WERI-Rb-1 (cell line): ENCODE measurements at regions not wholly inside any gene's neighbourhood (a gene's known extent, or its start where the extent isn't known, plus 50 kb on each side); places are given as distances from the start of the nearest gene placed in this dataset.

Experiments
- DNase-seq: peaks from one replicate; pipeline ENCODE4 v3.0.0-alpha.2; 2020
- H3K27ac ChIP-seq: fragments of 250-450 bp; sonication (Bioruptor Pico); 2 replicates; pipeline ENCODE4 v1.5.1; 2020; ENCODE audit warnings: mild to moderate bottlenecking, moderate library complexity
- H3K27me3 ChIP-seq: fragments of 250-450 bp; sonication (Bioruptor Pico); 2 replicates; pipeline ENCODE4 v1.5.1; 2021; ENCODE audit warnings: mild to moderate bottlenecking, low read depth, moderate library complexity; ENCODE audit not compliant: insufficient read depth, severe bottlenecking
- H3K36me3 ChIP-seq: fragments of 250-450 bp; sonication (Bioruptor Pico); 2 replicates; pipeline ENCODE4 v1.5.1; 2020; ENCODE audit warnings: mild to moderate bottlenecking, moderate library complexity
- H3K4me3 ChIP-seq: 2 replicates; pipeline ENCODE4 v1.5.1; 2011; ENCODE audit warnings: low read depth, mild to moderate bottlenecking, control low read depth, low read length
- H3K9me3 ChIP-seq: fragments of 250-450 bp; sonication (Bioruptor Pico); 2 replicates; pipeline ENCODE4 v1.5.1; 2021; ENCODE audit warnings: mild to moderate bottlenecking, moderate library complexity; ENCODE audit not compliant: severe bottlenecking
- CTCF ChIP-seq: IDR thresholded peaks from 2 replicates; pipeline ENCODE4 v1.5.1; 2011; ENCODE audit warnings: low read depth, mild to moderate bottlenecking, control low read depth, inconsistent platforms, low read length

GRCh38 chr20:39946931-39947330, 742.1 kb downstream of the MAFB start:
- peaks cover 34% of the 10 kb centered on the region for H3K27me3 ChIP-seq
- H3K36me3 ChIP-seq = no peaks in the 10 kb centered on the region
- TF ChIP-seq CTCF = no peak
- no peaks in the 10 kb centered on the region for H3K9me3 ChIP-seq
- no peak overlapping the region for H3K27ac ChIP-seq
- H3K4me3 ChIP-seq = no peak overlapping the region
- DNase-seq = no peak

GRCh38 chr20:39946053-39946810, 742.8 kb downstream of the MAFB start:
- Histone ChIP-seq H3K27me3 (peaks cover 33% of the 10 kb centered on the region), H3K9me3 (no peaks in the 10 kb centered on the region), H3K36me3 (no peaks in the 10 kb centered on the region), H3K27ac (no peak overlapping the region), H3K4me3 (no peak overlapping the region)
- no peak for TF ChIP-seq CTCF
- DNase-seq = no peak

- no peaks in the 10 kb centered on the region for H3K36me3 ChIP-seq
- TF ChIP-seq CTCF = no peak
- peaks cover 36% of the 10 kb centered on the region for H3K27me3 ChIP-seq
- DNase-seq = no peak
- H3K27ac ChIP-seq = no peak overlapping the region
- no peaks in the 10 kb centered on the region for H3K9me3 ChIP-seq
- no peak overlapping the region for H3K4me3 ChIP-seq
Measured at GRCh38 chr20:39944861-39945260, 744.2 kb downstream of the MAFB start.

- no peak for TF ChIP-seq CTCF
- DNase-seq = no peak
- Histone ChIP-seq H3K4me3 (no peak overlapping the region), H3K9me3 (no peaks in the 10 kb centered on the region), H3K27ac (no peak overlapping the region), H3K36me3 (no peaks in the 10 kb centered on the region), H3K27me3 (peaks cover 36% of the 10 kb centered on the region)
Measured at GRCh38 chr20:39943336-39943735, 745.7 kb downstream of the MAFB start.

- no peaks in the 10 kb centered on the region for H3K36me3 ChIP-seq
- H3K4me3 ChIP-seq = no peak overlapping the region
- no peaks in the 10 kb centered on the region for H3K9me3 ChIP-seq
- DNase-seq = no peak
- peaks cover 42% of the 10 kb centered on the region for H3K27me3 ChIP-seq
- H3K27ac ChIP-seq = no peak overlapping the region
- TF ChIP-seq CTCF = no peak
Measured at GRCh38 chr20:39941245-39941644, 747.8 kb downstream of the MAFB start.

GRCh38 chr20:39939241-39939865, 749.7 kb downstream of the MAFB start:
- no peak for DNase-seq
- Histone ChIP-seq H3K36me3 (no peaks in the 10 kb centered on the region), H3K9me3 (no peaks in the 10 kb centered on the region), H3K4me3 (no peak overlapping the region), H3K27ac (no peak overlapping the region), H3K27me3 (peaks cover 43% of the 10 kb centered on the region)
- TF ChIP-seq CTCF = no peak
